ENCODE measurements at regions not wholly inside any gene's neighbourhood (a gene's known extent, or its start where the extent isn't known, plus 50 kb on each side); places are given as distances from the start of the nearest gene placed in this dataset.
A peak's percentile ranks its signal among the peaks of the same experiment; 100 is the strongest.

DNA sequence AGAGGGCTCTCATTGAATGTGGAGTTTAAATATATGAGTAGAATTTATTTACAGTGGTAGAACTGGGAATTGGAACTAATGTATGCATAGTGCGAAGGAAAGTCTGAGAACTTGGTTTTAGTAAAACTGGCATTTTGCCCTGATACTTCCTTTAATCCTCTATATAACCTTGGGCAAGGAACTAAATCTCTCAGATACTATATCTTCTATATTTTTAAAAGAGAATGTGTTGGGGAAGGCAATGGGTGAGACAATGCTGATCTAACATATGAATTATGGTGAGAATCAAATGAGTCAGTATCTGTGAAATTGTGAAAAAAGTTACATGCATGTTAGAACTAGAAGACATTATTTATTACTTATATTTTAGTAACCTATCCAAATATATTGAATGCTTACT lies 2109.4 kb upstream of the PIK3C3 start:
- TF ChIP-seq EP300 (IDR thresholded peaks at IDR 0.05), result no peak
- no peak for TF ChIP-seq CTCF (IDR thresholded peaks at IDR 0.05)
- TF ChIP-seq POLR2A (IDR thresholded peaks at IDR 0.05), result no peak
- no peak for TF ChIP-seq POLR2AphosphoS5 (IDR thresholded peaks at IDR 0.05)
- WGBS, 2 donors, result 75 to 89% methylated on average over 1 of the region's 1 CpG
- intact Hi-C loops (cut with DNase I), result no loop called here

DNA sequence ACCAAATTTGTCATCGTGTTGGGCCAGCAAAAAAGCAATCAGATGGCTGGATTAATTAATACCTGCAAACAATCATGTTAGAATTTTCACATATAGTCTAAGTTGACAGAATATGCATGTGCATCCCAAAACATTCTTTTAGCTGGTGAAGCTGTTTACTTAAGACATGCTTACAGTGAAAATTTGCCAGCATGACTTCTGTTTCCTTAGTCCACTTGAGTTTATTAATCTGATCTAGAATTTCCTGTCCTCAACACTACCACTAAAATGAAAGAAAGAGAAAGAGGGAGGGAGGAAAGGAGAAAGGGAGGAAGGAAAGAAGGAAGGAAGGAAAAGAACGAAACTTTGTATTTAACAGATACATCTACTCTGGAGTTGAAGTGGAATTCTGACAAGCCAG lies 2109.9 kb upstream of the PIK3C3 start:
- Histone ChIP-seq H3K27ac (no peak overlapping the region), H3K27me3 (no peaks in the 10 kb centered on the region), H3K4me1 (peaks cover 0 to 26% (median 17%) of the 10 kb centered on the region in 4 donors), H3K4me3 (no peak overlapping the region), H3K9me3 (no peaks in the 10 kb centered on the region), H3K36me3 (no peaks in the 10 kb centered on the region)
- intact Hi-C loops (cut with DNase I), result no loop called here
- no peak for TF ChIP-seq CTCF (IDR thresholded peaks at IDR 0.05)
- no peak for TF ChIP-seq POLR2AphosphoS5 (IDR thresholded peaks at IDR 0.05)
- no peak for TF ChIP-seq EP300 (IDR thresholded peaks at IDR 0.05)
- no peak for DNase-seq
- WGBS, 2 donors, result 63 to 70% methylated on average over 2 of the region's 2 CpGs

More for the DNA sequence above, 2109.4 kb upstream of the PIK3C3 start:
- no peaks in the 10 kb centered on the region for H3K27me3 ChIP-seq
- no peak overlapping the region for H3K27ac ChIP-seq
- peaks cover 0 to 24% (median 15%) of the 10 kb centered on the region in 4 donors for H3K4me1 ChIP-seq
- no peak overlapping the region for H3K4me3 ChIP-seq
- H3K36me3 ChIP-seq, result no peaks in the 10 kb centered on the region
- H3K9me3 ChIP-seq, result no peaks in the 10 kb centered on the region
- no peak for DNase-seq

GRCh38 chr18:39843546-39843945 lies 2111.5 kb upstream of the PIK3C3 start:
- DNase-seq, result no peak
- H3K9me3 ChIP-seq, result no peaks in the 10 kb centered on the region
- H3K36me3 ChIP-seq, result no peaks in the 10 kb centered on the region
- WGBS, 2 donors, result 81 to 85% methylated on average over 4 of the region's 4 CpGs
- no peaks in the 10 kb centered on the region for H3K27me3 ChIP-seq
- H3K27ac ChIP-seq, result no peak overlapping the region
- peaks cover 0 to 26% (median 17%) of the 10 kb centered on the region in 4 donors for H3K4me1 ChIP-seq
- no peak overlapping the region for H3K4me3 ChIP-seq
- no peak for TF ChIP-seq POLR2AphosphoS5 (IDR thresholded peaks at IDR 0.05)
- TF ChIP-seq EP300 (IDR thresholded peaks at IDR 0.05), result no peak
- TF ChIP-seq POLR2A (IDR thresholded peaks at IDR 0.05), result no peak
- TF ChIP-seq CTCF (IDR thresholded peaks at IDR 0.05), result no peak
- intact Hi-C loops (cut with DNase I), result no loop called here

- Histone ChIP-seq H3K27me3 (no peaks in the 10 kb centered on the region), H3K9me3 (no peaks in the 10 kb centered on the region), H3K36me3 (no peaks in the 10 kb centered on the region), H3K4me3 (peak overlapping the region in 2 of 4 donors; percentile 46 to 51), H3K4me1 (peaks cover 0 to 26% (median 17%) of the 10 kb centered on the region in 4 donors), H3K27ac (no peak overlapping the region)
- 29 to 55% methylated on average over 9 of the region's 9 CpGs for WGBS, 2 donors
- TF ChIP-seq POLR2A (IDR thresholded peaks at IDR 0.05), result no peak
- no peak for TF ChIP-seq CTCF (IDR thresholded peaks at IDR 0.05)
- no peak for TF ChIP-seq POLR2AphosphoS5 (IDR thresholded peaks at IDR 0.05)
- TF ChIP-seq EP300 (IDR thresholded peaks at IDR 0.05), result no peak
- DNase-seq, result no peak
- intact Hi-C loops (cut with DNase I), result no loop called here
These were observed 2112.6 kb upstream of the PIK3C3 start for GRCh38 chr18:39842366-39842914.

All from sigmoid colon (tissue), 6 donors.